ENCODE measurements at regions not wholly inside any gene's neighbourhood (a gene's known extent, or its start where the extent isn't known, plus 50 kb on each side); places are given as distances from the start of the nearest gene placed in this dataset.

DNA sequence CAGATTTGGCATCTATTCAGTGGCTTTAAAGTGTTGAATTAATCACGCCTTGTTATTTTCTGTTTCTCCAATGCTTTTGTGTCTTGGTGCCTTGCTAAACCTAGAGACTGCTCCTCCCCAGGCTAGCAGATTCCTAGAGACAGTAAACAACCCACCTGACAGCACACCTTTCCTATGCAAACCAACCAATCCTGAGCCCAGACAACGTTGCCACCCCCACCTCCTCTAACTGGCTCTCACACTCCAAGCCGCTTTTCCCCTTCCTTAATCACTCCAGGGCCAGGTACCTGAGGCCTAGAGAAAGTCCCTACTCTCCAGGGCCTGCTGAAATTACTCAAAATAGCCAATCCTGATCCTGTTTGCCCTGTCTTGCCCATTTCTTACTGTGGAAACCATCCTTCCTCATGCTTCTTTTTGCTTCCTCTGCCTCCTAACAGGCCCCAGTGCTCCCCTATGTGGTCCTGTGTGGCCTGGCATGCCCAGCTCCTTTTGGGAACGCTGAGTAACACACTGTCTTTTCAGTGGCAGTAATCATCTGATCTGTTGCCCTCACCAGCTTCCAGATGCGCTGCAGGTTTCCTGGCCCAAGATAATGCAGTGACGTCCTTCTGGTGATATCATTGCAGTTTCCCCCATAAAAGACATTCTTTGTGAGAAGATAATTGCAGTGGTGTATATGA, 53.4 kb downstream of the GAS1 start:
- DNase-seq = no peak
- TF ChIP-seq GATA1 (IDR thresholded peaks at IDR 0.05; ENCODE audit: low read depth, low read length) = no peak
- TF ChIP-seq POLR2A (IDR thresholded peaks at IDR 0.05; ENCODE audit: low read length) = no peak

DNA sequence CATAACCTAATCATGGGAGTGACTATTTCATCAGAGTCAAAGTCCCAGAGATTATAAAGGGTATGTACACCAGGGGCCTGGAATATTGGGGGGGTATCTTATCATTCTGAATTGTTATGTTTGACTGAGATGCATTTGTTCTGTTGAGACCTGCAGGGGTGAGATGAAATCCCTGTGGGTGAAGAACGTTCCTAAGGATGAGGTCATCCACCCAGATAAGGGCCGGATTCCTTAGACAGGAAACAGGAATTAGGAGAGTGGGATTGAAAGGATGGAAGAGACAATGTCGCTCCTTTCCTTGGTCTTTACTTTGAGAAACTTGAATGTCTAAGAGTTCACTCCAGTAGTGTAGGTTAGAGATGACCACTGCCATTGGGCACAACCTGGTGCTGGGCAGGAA, 54.7 kb downstream of the GAS1 start:
- DNase-seq = no peak
- TF ChIP-seq GATA1 (IDR thresholded peaks at IDR 0.05; ENCODE audit: low read depth, low read length) (no peak), POLR2A (IDR thresholded peaks at IDR 0.05; ENCODE audit: low read length) (no peak)

DNA sequence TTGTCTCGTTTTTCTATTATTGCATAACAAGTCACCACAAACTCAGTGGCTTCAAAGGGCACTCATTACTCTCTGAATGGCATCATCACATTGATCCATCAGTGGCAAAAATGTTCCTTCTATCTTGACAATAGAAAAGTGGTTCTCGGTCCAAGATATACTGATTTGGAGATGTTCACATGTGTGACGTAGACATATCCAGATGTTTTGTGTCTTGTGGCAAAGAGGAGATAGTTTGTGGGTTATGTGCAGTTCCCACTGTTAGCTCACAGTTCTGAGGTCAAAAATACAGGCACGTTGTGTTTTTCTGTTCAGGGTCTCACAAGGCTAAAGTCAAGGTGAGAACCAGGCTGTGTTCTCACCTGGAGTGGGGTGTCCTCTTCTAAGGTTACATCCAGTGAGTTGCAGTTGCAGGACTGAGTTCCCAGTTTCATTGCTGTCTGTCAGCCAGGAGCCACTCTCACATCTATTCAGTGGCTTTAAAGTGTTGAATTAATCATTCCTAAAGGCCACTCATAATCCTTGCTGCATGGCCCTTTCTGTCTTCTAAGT, 55.3 kb downstream of the GAS1 start:
- no peak for TF ChIP-seq GATA1 (IDR thresholded peaks at IDR 0.05; ENCODE audit: low read depth, low read length)
- no peak for TF ChIP-seq POLR2A (IDR thresholded peaks at IDR 0.05; ENCODE audit: low read length)
- DNase-seq = no peak

DNA sequence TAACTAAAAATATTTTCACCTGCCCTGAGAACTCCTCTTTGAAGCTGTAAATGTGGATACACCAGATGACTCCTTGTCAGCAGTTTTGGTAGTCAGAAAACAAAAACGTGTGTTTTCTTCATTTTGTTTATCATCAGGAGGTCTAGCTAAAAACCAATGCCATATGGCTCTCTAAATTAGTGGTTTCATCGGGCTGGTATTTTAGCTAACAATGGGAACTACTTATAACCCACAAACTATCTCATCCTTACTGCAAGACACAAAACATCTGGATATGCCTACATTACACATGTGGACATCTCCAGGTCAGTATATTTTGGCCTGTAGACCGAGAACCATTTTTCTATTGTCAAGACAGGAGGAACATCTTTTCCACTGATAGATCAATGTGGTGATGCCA, 56.2 kb downstream of the GAS1 start:
- no peak for TF ChIP-seq POLR2A (IDR thresholded peaks at IDR 0.05; ENCODE audit: low read length)
- TF ChIP-seq GATA1 (IDR thresholded peaks at IDR 0.05; ENCODE audit: low read depth, low read length) = no peak
- no peak for DNase-seq

DNA sequence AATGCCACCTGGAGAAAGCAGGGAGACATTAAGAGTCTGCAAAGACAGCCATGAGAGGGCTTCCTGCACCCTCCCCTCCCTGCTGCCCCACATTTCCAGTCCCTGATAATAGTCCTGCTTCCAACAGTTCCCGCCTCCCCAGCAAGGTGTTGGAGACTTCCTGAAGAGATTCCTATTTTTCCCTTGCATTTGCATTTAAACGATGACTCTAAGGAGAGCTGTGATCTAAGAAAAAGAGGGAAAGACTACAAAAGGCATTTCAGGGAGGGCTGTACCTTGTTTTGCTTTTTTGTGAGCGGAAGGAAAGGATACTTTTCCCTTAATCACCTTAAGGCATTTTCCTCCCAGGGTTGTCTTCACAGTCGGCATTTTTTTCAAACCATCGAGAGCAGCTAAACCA, 62.1 kb downstream of the GAS1 start:
- TF ChIP-seq GATA1 (IDR thresholded peaks at IDR 0.05; ENCODE audit: low read depth, low read length) = no peak
- TF ChIP-seq POLR2A (IDR thresholded peaks at IDR 0.05; ENCODE audit: low read length) = no peak
- no peak for DNase-seq

DNA sequence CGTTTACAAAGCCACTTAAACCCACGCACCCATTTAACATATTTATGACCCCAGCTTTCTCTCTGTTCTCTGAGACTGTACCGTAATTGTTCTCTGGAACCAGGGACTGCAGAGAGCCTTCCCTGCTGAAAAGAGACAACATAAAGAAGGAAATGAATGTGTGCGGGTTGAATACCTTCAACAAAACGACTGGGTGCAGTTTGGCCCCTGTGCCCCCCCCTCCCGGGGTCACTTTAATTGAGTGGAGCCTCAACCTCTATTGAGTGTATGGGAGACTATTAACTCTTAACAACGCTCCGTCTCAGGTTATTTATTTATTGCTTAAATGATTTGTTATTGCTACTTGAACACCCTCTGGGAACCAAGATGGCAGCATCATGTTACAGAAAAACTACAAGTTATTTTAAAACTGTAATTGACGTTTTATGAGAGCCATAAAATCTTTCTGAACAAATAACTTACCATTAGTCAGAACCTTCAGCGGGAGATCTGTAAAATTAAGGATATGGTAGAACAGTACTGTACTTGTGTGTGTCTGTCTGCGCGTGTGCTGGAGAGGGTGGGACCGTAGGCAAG, 70.6 kb downstream of the GAS1 start:
- DNase-seq = no peak
- TF ChIP-seq GATA1 (IDR thresholded peaks at IDR 0.05; ENCODE audit: low read depth, low read length) (no peak), POLR2A (IDR thresholded peaks at IDR 0.05; ENCODE audit: low read length) (no peak)

DNA sequence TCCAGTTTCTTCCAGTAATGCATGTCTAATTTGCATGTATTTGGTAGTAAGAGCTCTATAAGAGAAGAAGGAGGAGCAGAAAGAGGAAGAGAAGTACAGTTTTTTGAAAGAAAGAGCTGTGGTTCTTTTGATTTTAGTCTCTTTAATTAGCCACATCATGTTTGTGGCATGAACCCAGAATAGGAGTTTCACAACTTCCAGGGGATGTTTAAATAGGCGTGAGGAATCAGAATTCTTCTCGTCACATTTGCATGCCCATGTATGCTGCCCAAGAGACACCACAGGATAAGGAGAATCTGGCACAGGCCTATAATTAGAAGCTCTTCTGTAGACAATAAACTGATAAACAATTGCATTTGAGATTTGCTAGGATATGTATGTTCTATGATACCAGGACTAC, 78.7 kb downstream of the GAS1 start:
- no peak for DNase-seq
- TF ChIP-seq GATA1 (IDR thresholded peaks at IDR 0.05; ENCODE audit: low read depth, low read length) = no peak

DNA sequence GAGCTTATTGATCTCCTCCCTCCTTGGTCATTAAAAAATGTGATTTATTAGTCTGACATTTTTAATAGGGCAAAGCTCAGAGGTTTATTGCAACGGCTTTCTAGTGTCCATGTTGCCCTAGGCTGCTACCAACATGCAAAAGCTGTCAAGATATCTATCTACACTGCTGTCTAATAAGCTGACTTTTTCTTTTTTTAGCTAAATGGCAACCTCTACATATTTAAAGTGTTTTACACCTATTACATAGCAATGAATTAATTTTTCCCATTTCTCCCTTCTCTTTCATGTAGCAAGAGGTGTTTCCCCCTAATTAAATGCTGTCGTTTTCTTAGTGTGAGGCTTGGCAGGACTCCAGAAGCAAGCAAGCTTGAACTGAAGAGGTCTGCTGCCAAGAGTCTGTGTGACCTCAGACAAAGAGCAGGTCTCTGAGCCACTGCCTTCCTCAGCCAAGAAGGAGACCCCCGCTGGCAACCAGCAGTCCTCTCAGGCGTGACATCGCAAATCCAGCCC, 79.4 kb downstream of the GAS1 start:
- no peak for TF ChIP-seq POLR2A (IDR thresholded peaks at IDR 0.05; ENCODE audit: low read length)
- DNase-seq = no peak

DNA sequence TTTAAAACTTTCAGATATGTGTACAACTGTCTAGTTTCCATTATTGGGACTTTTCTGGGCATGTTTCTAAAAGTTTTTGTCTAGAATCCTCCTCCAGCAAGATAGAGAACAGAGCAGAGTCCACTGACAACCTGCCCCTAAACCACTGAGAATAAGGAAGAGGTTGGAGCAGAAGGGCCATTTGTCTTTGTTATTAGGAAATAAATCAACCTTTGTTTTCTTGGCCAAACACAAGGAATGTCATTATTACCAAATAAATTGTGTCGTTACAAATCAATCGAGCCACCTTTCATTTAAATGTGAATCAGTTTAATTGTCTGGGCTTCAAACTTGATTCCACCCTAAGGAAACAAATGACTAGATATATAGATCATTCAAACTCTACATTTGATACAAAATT, 81.4 kb downstream of the GAS1 start:
- DNase-seq = no peak
- TF ChIP-seq POLR2A (IDR thresholded peaks at IDR 0.05; ENCODE audit: low read length) (no peak), GATA1 (IDR thresholded peaks at IDR 0.05; ENCODE audit: low read depth, low read length) (no peak)

DNA sequence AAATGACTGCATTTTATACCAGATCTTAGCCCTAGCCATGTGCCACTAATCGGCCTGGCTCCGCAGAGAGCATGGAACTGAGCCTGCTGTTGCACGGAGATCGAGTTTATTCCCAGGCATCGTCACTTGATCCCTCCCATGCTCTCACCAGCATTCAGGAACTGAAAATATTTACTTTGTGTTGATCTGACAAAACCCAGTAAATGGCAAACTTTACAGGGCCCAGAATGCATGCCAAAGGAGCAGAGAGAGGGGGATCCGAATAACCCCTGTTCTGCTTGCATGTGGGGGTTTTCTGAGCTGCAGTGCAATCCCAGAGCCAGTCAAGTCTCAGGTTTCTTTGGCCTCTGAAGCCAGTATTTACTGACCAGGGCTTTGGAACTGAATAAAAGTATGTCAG, 87.3 kb downstream of the GAS1 start:
- no peak for TF ChIP-seq POLR2A (IDR thresholded peaks at IDR 0.05; ENCODE audit: low read length)
- no peak for TF ChIP-seq GATA1 (IDR thresholded peaks at IDR 0.05; ENCODE audit: low read depth, low read length)
- no peak for DNase-seq

DNA sequence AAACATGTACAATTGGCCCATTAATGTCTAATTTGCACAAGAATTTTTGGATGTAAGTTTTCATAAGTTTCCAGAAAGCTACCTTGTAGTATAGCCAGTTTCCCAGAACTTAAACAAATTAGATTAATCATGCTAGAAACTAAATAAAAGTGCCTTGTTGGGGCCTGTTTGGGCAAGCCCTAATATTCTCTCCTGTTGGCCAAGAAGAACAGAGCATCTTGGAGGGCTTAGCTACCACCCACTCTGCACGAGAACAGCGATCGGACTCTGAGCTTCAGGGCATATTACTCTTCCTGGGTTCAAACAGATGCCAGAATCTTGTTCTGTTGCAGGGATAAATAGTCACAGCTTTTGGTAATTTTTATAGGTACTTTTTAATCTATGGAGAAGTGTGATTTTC, 88.2 kb downstream of the GAS1 start:
- TF ChIP-seq POLR2A (IDR thresholded peaks at IDR 0.05; ENCODE audit: low read length) (no peak), GATA1 (IDR thresholded peaks at IDR 0.05; ENCODE audit: low read depth, low read length) (no peak)
- DNase-seq = no peak

DNA sequence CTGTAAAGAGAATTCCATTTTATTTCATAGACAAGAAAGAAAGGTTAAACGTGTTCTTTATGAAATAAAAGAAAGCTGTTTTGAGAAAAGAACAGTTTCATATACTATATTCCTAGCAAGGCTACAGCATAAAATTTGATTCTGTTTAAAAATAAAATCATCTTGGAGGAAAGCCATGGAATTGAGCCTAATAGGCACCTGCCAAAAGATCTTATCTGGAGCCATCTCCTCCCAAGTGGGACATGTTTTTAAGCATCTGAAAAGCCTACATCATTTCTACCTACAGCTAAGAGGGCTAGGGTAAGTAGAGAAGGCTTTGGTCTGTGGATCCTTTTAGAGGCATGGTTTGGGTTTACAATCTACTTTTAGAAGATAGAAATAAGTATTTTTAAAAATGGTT, 89.3 kb downstream of the GAS1 start:
- no peak for DNase-seq
- no peak for TF ChIP-seq GATA1 (IDR thresholded peaks at IDR 0.05; ENCODE audit: low read depth, low read length)
- no peak for TF ChIP-seq POLR2A (IDR thresholded peaks at IDR 0.05; ENCODE audit: low read length)

DNA sequence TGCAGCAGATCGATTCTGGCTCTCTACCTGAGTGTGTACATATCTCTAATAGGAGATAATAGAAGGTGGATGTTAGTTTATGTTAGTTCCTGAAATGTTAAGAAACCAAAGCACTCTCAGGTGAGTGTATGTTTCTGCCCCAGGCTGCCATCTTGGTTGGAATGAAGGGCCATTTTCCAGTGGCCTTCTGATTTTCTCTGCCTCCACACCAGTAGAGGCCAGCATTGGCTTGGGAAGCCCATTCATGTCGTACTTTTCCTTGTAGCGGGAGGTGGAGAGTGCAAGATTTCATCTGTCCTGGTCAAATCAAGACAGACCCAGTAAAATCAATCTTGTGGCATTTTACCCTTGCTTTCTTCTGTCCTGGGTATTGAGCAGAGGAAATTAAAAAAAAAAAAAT, 91.0 kb downstream of the GAS1 start:
- TF ChIP-seq POLR2A (IDR thresholded peaks at IDR 0.05; ENCODE audit: low read length) (no peak), GATA1 (IDR thresholded peaks at IDR 0.05; ENCODE audit: low read depth, low read length) (no peak)
- no peak for DNase-seq

DNA sequence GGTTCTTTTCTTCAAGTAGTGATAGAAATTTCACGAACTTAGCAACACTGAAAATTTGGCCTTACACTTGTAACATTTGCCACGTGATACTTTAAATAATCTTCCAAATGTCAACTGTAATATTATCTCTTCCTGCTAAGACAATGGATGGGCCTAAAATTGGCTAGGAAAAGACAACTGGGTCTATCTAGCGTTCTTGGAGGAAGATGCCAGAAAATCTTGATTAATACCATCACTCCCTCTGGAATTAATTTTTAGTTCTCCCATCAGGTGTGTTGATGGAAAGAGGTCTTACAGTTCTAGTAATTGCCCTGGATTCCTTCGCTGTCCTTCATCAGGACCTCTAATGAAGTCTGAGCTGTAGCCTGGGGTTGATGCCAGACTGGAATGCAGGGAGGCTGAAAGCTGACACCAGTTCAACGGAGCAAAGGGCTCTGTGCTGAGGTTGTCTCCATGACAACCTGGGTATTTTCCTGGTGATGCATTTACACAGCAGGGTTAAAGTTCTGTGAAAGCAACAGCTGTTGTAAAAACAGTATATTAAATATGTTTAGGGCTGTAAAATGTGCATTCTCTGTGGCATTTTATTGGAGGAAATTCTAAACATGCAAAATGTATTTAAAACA, 92.3 kb downstream of the GAS1 start:
- TF ChIP-seq POLR2A (IDR thresholded peaks at IDR 0.05; ENCODE audit: low read length) = no peak
- no peak for TF ChIP-seq GATA1 (IDR thresholded peaks at IDR 0.05; ENCODE audit: low read depth, low read length)
- no peak for DNase-seq

DNA sequence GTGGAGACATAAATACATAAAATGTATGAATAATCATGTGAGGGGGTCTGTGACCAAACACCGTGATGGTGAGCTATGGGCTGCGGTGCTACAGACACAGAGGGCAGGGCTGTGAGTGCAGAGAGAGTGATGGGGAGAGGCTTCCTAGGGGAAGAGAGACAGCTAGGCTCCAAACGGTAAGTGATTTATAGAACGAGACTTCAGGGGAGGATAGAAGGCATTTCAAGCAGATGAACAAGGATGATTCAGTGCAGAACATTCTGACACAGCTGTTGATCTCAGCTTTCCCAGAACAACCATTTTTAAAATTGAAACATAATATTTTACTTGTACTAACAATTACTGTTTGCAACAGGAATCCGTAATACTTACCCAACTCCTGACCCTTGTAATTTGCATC, 100.7 kb downstream of the GAS1 start:
- TF ChIP-seq POLR2A (IDR thresholded peaks at IDR 0.05; ENCODE audit: low read length) (no peak), GATA1 (IDR thresholded peaks at IDR 0.05; ENCODE audit: low read depth, low read length) (no peak)
- no peak for DNase-seq

All from erythroblast (primary cell).